ENCODE measurements at regions not wholly inside any gene's neighbourhood (a gene's known extent, or its start where the extent isn't known, plus 50 kb on each side); places are given as distances from the start of the nearest gene placed in this dataset.

- no peak for DNase-seq (ENCODE audit: low read depth, low spot score)
- TF ChIP-seq POLR2AphosphoS5 (IDR thresholded peaks at IDR 0.05; ENCODE audit: borderline replicate concordance, low read depth, low read length), result no peak
- no peak for TF ChIP-seq FOXP2 (optimal IDR thresholded peaks at IDR 0.05; ENCODE audit: control extremely low read depth, extremely low read length, insufficient read depth)
- Histone ChIP-seq H3K4me3 (no peak overlapping the region), H3K27ac (no peak overlapping the region), H3K36me3 (ENCODE audit: insufficient read depth, low read length) (no peaks in the 10 kb centered on the region), H3K9me3 (ENCODE audit: low read depth, low read length) (no peaks in the 10 kb centered on the region), H3K9ac (ENCODE audit: insufficient read length) (no peak overlapping the region)
Measured at GRCh38 chr9:23447166-23447565, 378.9 kb downstream of the ELAVL2 start.

GRCh38 chr9:23447944-23448343, 378.1 kb downstream of the ELAVL2 start:
- H3K9ac ChIP-seq (ENCODE audit: insufficient read length), result no peak overlapping the region
- no peak for TF ChIP-seq POLR2AphosphoS5 (IDR thresholded peaks at IDR 0.05; ENCODE audit: borderline replicate concordance, low read depth, low read length)
- no peak for TF ChIP-seq EZH2 (IDR thresholded peaks at IDR 0.05)
- no peak for TF ChIP-seq FOXP2 (optimal IDR thresholded peaks at IDR 0.05; ENCODE audit: control extremely low read depth, extremely low read length, insufficient read depth)
- no peak for DNase-seq (ENCODE audit: low read depth, low spot score)

GRCh38 chr9:23451802-23452418, 374.1 kb downstream of the ELAVL2 start:
- H3K9me3 ChIP-seq (ENCODE audit: low read depth, low read length), result no peaks in the 10 kb centered on the region

More at GRCh38 chr9:23447944-23448343, 378.1 kb downstream of the ELAVL2 start:
- Histone ChIP-seq H3K4me3 (no peak overlapping the region), H3K9me3 (ENCODE audit: low read depth, low read length) (no peaks in the 10 kb centered on the region), H3K27ac (no peak overlapping the region), H3K36me3 (ENCODE audit: insufficient read depth, low read length) (no peaks in the 10 kb centered on the region)

GRCh38 chr9:23464275-23464674, 361.8 kb downstream of the ELAVL2 start:
- no peak for TF ChIP-seq POLR2AphosphoS5 (IDR thresholded peaks at IDR 0.05; ENCODE audit: borderline replicate concordance, low read depth, low read length)
- no peak for TF ChIP-seq EZH2 (IDR thresholded peaks at IDR 0.05)
- no peak for TF ChIP-seq FOXP2 (optimal IDR thresholded peaks at IDR 0.05; ENCODE audit: control extremely low read depth, extremely low read length, insufficient read depth)
- DNase-seq (ENCODE audit: low read depth, low spot score), result no peak
- Histone ChIP-seq H3K27ac (no peak overlapping the region), H3K4me3 (no peak overlapping the region), H3K36me3 (ENCODE audit: insufficient read depth, low read length) (no peaks in the 10 kb centered on the region), H3K9me3 (ENCODE audit: low read depth, low read length) (no peaks in the 10 kb centered on the region), H3K9ac (ENCODE audit: insufficient read length) (no peak overlapping the region)

More at GRCh38 chr9:23451802-23452418, 374.1 kb downstream of the ELAVL2 start:
- TF ChIP-seq POLR2AphosphoS5 (IDR thresholded peaks at IDR 0.05; ENCODE audit: borderline replicate concordance, low read depth, low read length) (no peak), EZH2 (IDR thresholded peaks at IDR 0.05) (no peak), FOXP2 (optimal IDR thresholded peaks at IDR 0.05; ENCODE audit: control extremely low read depth, extremely low read length, insufficient read depth) (no peak)
- no peak overlapping the region for H3K4me3 ChIP-seq
- no peak for DNase-seq (ENCODE audit: low read depth, low spot score)
- H3K36me3 ChIP-seq (ENCODE audit: insufficient read depth, low read length), result no peaks in the 10 kb centered on the region
- H3K27ac ChIP-seq, result no peak overlapping the region
- H3K9ac ChIP-seq (ENCODE audit: insufficient read length), result no peak overlapping the region

- H3K27ac ChIP-seq, result no peak overlapping the region
- DNase-seq (ENCODE audit: low read depth, low spot score), result no peak
- H3K4me3 ChIP-seq, result no peak overlapping the region
- H3K36me3 ChIP-seq (ENCODE audit: insufficient read depth, low read length), result no peaks in the 10 kb centered on the region
- no peaks in the 10 kb centered on the region for H3K9me3 ChIP-seq (ENCODE audit: low read depth, low read length)
- TF ChIP-seq POLR2AphosphoS5 (IDR thresholded peaks at IDR 0.05; ENCODE audit: borderline replicate concordance, low read depth, low read length) (no peak), FOXP2 (optimal IDR thresholded peaks at IDR 0.05; ENCODE audit: control extremely low read depth, extremely low read length, insufficient read depth) (no peak), EZH2 (IDR thresholded peaks at IDR 0.05) (no peak)
- no peak overlapping the region for H3K9ac ChIP-seq (ENCODE audit: insufficient read length)
Measured at GRCh38 chr9:23467276-23467675, 358.8 kb downstream of the ELAVL2 start.

GRCh38 chr9:23477908-23478307, 348.1 kb downstream of the ELAVL2 start:
- no peak overlapping the region for H3K4me3 ChIP-seq
- no peaks in the 10 kb centered on the region for H3K9me3 ChIP-seq (ENCODE audit: low read depth, low read length)
- no peak overlapping the region for H3K9ac ChIP-seq (ENCODE audit: insufficient read length)
- H3K27ac ChIP-seq, result no peak overlapping the region
- TF ChIP-seq POLR2AphosphoS5 (IDR thresholded peaks at IDR 0.05; ENCODE audit: borderline replicate concordance, low read depth, low read length) (no peak), EZH2 (IDR thresholded peaks at IDR 0.05) (no peak), FOXP2 (optimal IDR thresholded peaks at IDR 0.05; ENCODE audit: control extremely low read depth, extremely low read length, insufficient read depth) (no peak)
- DNase-seq (ENCODE audit: low read depth, low spot score), result no peak
- H3K36me3 ChIP-seq (ENCODE audit: insufficient read depth, low read length), result no peaks in the 10 kb centered on the region

GRCh38 chr9:23483566-23483965, 342.5 kb downstream of the ELAVL2 start:
- Histone ChIP-seq H3K36me3 (ENCODE audit: insufficient read depth, low read length) (no peaks in the 10 kb centered on the region), H3K27ac (no peak overlapping the region), H3K9ac (ENCODE audit: insufficient read length) (no peak overlapping the region), H3K4me3 (no peak overlapping the region), H3K9me3 (ENCODE audit: low read depth, low read length) (no peaks in the 10 kb centered on the region)
- TF ChIP-seq POLR2AphosphoS5 (IDR thresholded peaks at IDR 0.05; ENCODE audit: borderline replicate concordance, low read depth, low read length) (no peak), FOXP2 (optimal IDR thresholded peaks at IDR 0.05; ENCODE audit: control extremely low read depth, extremely low read length, insufficient read depth) (no peak)
- DNase-seq (ENCODE audit: low read depth, low spot score), result no peak

- Histone ChIP-seq H3K9ac (ENCODE audit: insufficient read length) (no peak overlapping the region), H3K9me3 (ENCODE audit: low read depth, low read length) (no peaks in the 10 kb centered on the region), H3K4me3 (no peak overlapping the region), H3K27ac (no peak overlapping the region), H3K36me3 (ENCODE audit: insufficient read depth, low read length) (no peaks in the 10 kb centered on the region)
- TF ChIP-seq POLR2AphosphoS5 (IDR thresholded peaks at IDR 0.05; ENCODE audit: borderline replicate concordance, low read depth, low read length) (no peak), FOXP2 (optimal IDR thresholded peaks at IDR 0.05; ENCODE audit: control extremely low read depth, extremely low read length, insufficient read depth) (no peak), EZH2 (IDR thresholded peaks at IDR 0.05) (no peak)
- peak; percentile 5 for DNase-seq (ENCODE audit: low read depth, low spot score)
Measured at GRCh38 chr9:23492126-23493002, 333.7 kb downstream of the ELAVL2 start.
